Activated naive CD8-positive, alpha-beta T cell treated with anti-CD3 and anti-CD28 coated beads, Interleukin-2, amount 50 U/mL, for 24 hours (primary cell): ENCODE measurements at regions not wholly inside any gene's neighbourhood (a gene's known extent, or its start where the extent isn't known, plus 50 kb on each side); places are given as distances from the start of the nearest gene placed in this dataset.
A peak's percentile ranks its signal among the peaks of the same experiment; 100 is the strongest.
"Not testable (repeated sequence)": the region's sequence is repeated elsewhere in the genome, so short reads cannot be mapped to it uniquely, and the experiment has no call there.

Experiments used
- ATAC-seq: fragments of 150-1000 bp; cut with Tn5 transposase; one replicate; pipeline ENCODE4 v1.10.0; 2021
- DNase-seq: peaks from one replicate; pipeline ENCODE4 v3.0.0; 2021
- H3K27ac Mint-ChIP-seq: one replicate; pipeline ENCODE4 v1.8.0; 2021; ENCODE audit warnings: mild to moderate bottlenecking, mixed read lengths
- H3K27me3 Mint-ChIP-seq: one replicate; pipeline ENCODE4 v1.8.0; 2021; ENCODE audit warnings: mixed read lengths
- H3K36me3 Mint-ChIP-seq: one replicate; pipeline ENCODE4 v1.8.0; 2021; ENCODE audit warnings: low read depth, mixed read lengths
- H3K4me1 Mint-ChIP-seq: one replicate; pipeline ENCODE4 v1.8.0; 2021; ENCODE audit warnings: mixed read lengths
- H3K4me3 Mint-ChIP-seq: one replicate; pipeline ENCODE4 v1.8.0; 2021; ENCODE audit warnings: mild to moderate bottlenecking, moderate library complexity, mixed read lengths
- H3K9me3 Mint-ChIP-seq: one replicate; pipeline ENCODE4 v1.8.0; 2021; ENCODE audit warnings: mixed read lengths

GRCh38 chr1:46878173-46878782 is 63.0 kb downstream of the CYP4A11 start:
- not testable (repeated sequence) for H3K9me3 Mint-ChIP-seq, H3K36me3 Mint-ChIP-seq, H3K4me1 Mint-ChIP-seq, H3K4me3 Mint-ChIP-seq, H3K27ac Mint-ChIP-seq, ATAC-seq, H3K27me3 Mint-ChIP-seq
- peak; percentile 16 for DNase-seq

- not testable (repeated sequence) for H3K9me3 Mint-ChIP-seq, H3K36me3 Mint-ChIP-seq, H3K4me3 Mint-ChIP-seq, DNase-seq, H3K27ac Mint-ChIP-seq, H3K27me3 Mint-ChIP-seq, H3K4me1 Mint-ChIP-seq, ATAC-seq
Observed at GRCh38 chr1:46876093-46876492, 65.2 kb downstream of the CYP4A11 start.
